DND-41 (cell line): ENCODE measurements at regions not wholly inside any gene's neighbourhood (a gene's known extent, or its start where the extent isn't known, plus 50 kb on each side); places are given as distances from the start of the nearest gene placed in this dataset.
"Not testable (repeated sequence)": the region's sequence is repeated elsewhere in the genome, so short reads cannot be mapped to it uniquely, and the experiment has no call there.

Experiments
- ATAC-seq: fragments of 200-7000 bp; cut with Tn5 transposase; 3 replicates; pipeline ENCODE4 v1.9.1; 2021; ENCODE audit warnings: low read depth; ENCODE audit not compliant: insufficient read depth
- DNase-seq: peaks from one replicate; pipeline ENCODE4 v3.0.0-alpha.2; 2020
- H2AFZ ChIP-seq: 2 replicates; pipeline ENCODE4 v1.6.0; 2012; ENCODE audit warnings: low read depth, low read length
- H3K27ac ChIP-seq: 2 replicates; pipeline ENCODE4 v1.5.1; 2012; ENCODE audit warnings: low read length, inconsistent platforms
- H3K27me3 ChIP-seq: fragments of 200-600 bp; sonication (generic); 2 replicates; pipeline ENCODE4 v1.6.0; 2012; ENCODE audit warnings: low read length, mild to moderate bottlenecking, inconsistent platforms; ENCODE audit not compliant: insufficient read depth, poor library complexity
- H3K36me3 ChIP-seq: 2 replicates; pipeline ENCODE4 v1.5.1; 2012; ENCODE audit warnings: low read length, inconsistent platforms; ENCODE audit not compliant: insufficient read depth
- H3K4me1 ChIP-seq: 2 replicates; pipeline ENCODE4 v1.5.1; 2012; ENCODE audit warnings: mild to moderate bottlenecking, low read length; ENCODE audit not compliant: insufficient read depth
- H3K4me2 ChIP-seq: 2 replicates; pipeline ENCODE4 v1.6.0; 2012; ENCODE audit warnings: mild to moderate bottlenecking, moderate library complexity, low read length, inconsistent platforms; ENCODE audit not compliant: insufficient read depth
- H3K4me3 ChIP-seq, 2 experiments: fragments of 200-600 bp in 1 of 2; shearing (Covaris generic) in 1 of 2; 2 replicates each; pipeline ENCODE4 v1.5.1; 2012 to 2016; ENCODE audit warnings: inconsistent platforms in 2 of 2, low read length in 2 of 2, mild to moderate bottlenecking in 2 of 2, low read depth in 1 of 2, moderate library complexity in 1 of 2
- H3K79me2 ChIP-seq: 2 replicates; pipeline ENCODE4 v1.6.0; 2012; ENCODE audit warnings: low read length, inconsistent platforms; ENCODE audit not compliant: insufficient read depth
- H3K9ac ChIP-seq: 2 replicates; pipeline ENCODE4 v1.6.0; 2012; ENCODE audit warnings: low read depth, mild to moderate bottlenecking, inconsistent platforms, low read length, moderate library complexity
- H3K9me3 ChIP-seq: 2 replicates; pipeline ENCODE4 v1.5.1; 2012; ENCODE audit warnings: low read length, moderate library complexity, mild to moderate bottlenecking, inconsistent platforms; ENCODE audit not compliant: insufficient read depth, severe bottlenecking
- H4K20me1 ChIP-seq: 2 replicates; pipeline ENCODE4 v1.6.0; 2012; ENCODE audit warnings: low read length; ENCODE audit not compliant: insufficient read depth
- CTCF ChIP-seq: IDR thresholded peaks from 2 replicates; pipeline ENCODE4 v1.5.1; 2012; ENCODE audit warnings: borderline replicate concordance, low read length, moderate library complexity, mild to moderate bottlenecking; ENCODE audit not compliant: poor library complexity, severe bottlenecking; ENCODE audit errors: extremely low read depth
- EZH2 ChIP-seq: IDR thresholded peaks from 3 replicates; pipeline ENCODE4 v1.6.1; 2012; ENCODE audit warnings: borderline replicate concordance, low read depth, mild to moderate bottlenecking, moderate library complexity, low read length, inconsistent platforms; ENCODE audit not compliant: severe bottlenecking

- no peaks in the 10 kb centered on the region for H3K36me3 ChIP-seq
- no peaks in the 10 kb centered on the region for H3K79me2 ChIP-seq
- H3K9me3 ChIP-seq, result no peaks in the 10 kb centered on the region
- no peak overlapping the region for H2AFZ ChIP-seq
- H3K4me1 ChIP-seq, result no peaks in the 10 kb centered on the region
- H3K4me3 ChIP-seq, result no peak overlapping the region
- DNase-seq, result no peak
- ATAC-seq, result no peak
- no peaks in the 10 kb centered on the region for H4K20me1 ChIP-seq
- H3K27me3 ChIP-seq, result no peaks in the 10 kb centered on the region
- H3K27ac ChIP-seq, result no peak overlapping the region
- H3K4me2 ChIP-seq, result no peak overlapping the region
- H3K9ac ChIP-seq, result no peak overlapping the region
- no peak for TF ChIP-seq EZH2
- no peak for TF ChIP-seq CTCF
These were observed 102.7 kb downstream of the NR4A2 start for GRCh38 chr2:156229724-156230362.

- H2AFZ ChIP-seq, H3K36me3 ChIP-seq, H3K4me3 ChIP-seq, H4K20me1 ChIP-seq, H3K4me2 ChIP-seq, H3K79me2 ChIP-seq, ATAC-seq, H3K4me1 ChIP-seq, H3K9ac ChIP-seq, H3K9me3 ChIP-seq, H3K27ac ChIP-seq, DNase-seq, H3K27me3 ChIP-seq: not testable (repeated sequence)
These were observed 109.2 kb downstream of the NR4A2 start for GRCh38 chr2:156223328-156223727.

- no peaks in the 10 kb centered on the region for H3K9me3 ChIP-seq
- TF ChIP-seq CTCF, result no peak
- no peaks in the 10 kb centered on the region for H3K4me1 ChIP-seq
- no peak overlapping the region for H2AFZ ChIP-seq
- no peak overlapping the region for H3K9ac ChIP-seq
- H3K4me3 ChIP-seq, result no peak overlapping the region
- no peak overlapping the region for H3K27ac ChIP-seq
- H3K79me2 ChIP-seq, result no peaks in the 10 kb centered on the region
- no peaks in the 10 kb centered on the region for H3K36me3 ChIP-seq
- ATAC-seq (no peak), DNase-seq (no peak)
- H3K4me2 ChIP-seq, result no peak overlapping the region
- no peaks in the 10 kb centered on the region for H4K20me1 ChIP-seq
- H3K27me3 ChIP-seq, result no peaks in the 10 kb centered on the region
These were observed 110.8 kb downstream of the NR4A2 start for GRCh38 chr2:156221703-156222102.

- TF ChIP-seq EZH2, result no peak
- TF ChIP-seq CTCF, result no peak
- Histone ChIP-seq H3K4me1 (no peaks in the 10 kb centered on the region), H3K27me3 (no peaks in the 10 kb centered on the region), H3K4me3 (no peak overlapping the region), H3K4me2 (no peak overlapping the region), H2AFZ (no peak overlapping the region), H3K27ac (no peak overlapping the region), H3K9ac (no peak overlapping the region), H3K36me3 (no peaks in the 10 kb centered on the region), H3K9me3 (no peaks in the 10 kb centered on the region), H3K79me2 (no peaks in the 10 kb centered on the region), H4K20me1 (no peaks in the 10 kb centered on the region)
- DNase-seq (no peak), ATAC-seq (no peak)
These were observed 112.9 kb downstream of the NR4A2 start for GRCh38 chr2:156219491-156220100.
